ENCODE measurements at regions not wholly inside any gene's neighbourhood (a gene's known extent, or its start where the extent isn't known, plus 50 kb on each side); places are given as distances from the start of the nearest gene placed in this dataset.
"Not testable (repeated sequence)": the region's sequence is repeated elsewhere in the genome, so short reads cannot be mapped to it uniquely, and the experiment has no call there.

DNA sequence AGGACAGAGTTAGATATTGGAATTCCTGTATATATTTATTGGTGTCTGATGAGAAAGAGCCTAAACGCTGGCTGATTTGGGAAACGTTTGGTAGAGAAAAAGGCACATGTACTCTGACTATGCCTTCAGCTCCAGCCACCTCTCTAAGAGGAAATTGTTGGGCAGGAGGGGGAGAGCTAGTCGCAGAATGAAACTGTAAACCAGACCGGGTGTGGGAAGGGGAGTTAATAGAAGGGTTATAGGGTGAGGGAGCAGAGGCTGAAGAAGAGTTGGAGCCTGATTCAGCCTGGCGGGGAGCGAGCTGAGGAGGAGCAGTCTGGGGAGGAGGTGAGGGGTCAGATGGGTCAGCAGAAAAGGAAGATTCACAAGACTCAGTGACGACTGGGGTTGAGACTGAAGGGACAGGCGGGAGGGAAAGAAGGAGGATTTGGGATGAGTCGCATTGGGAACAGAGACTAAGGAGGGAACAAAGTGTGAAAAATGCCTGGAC is 54.2 kb upstream of the RHOU start:
- H3K27me3 ChIP-seq (ENCODE audit: control insufficient read depth, insufficient read depth, low read length); H3K36me3 ChIP-seq (ENCODE audit: control insufficient read depth, insufficient read depth, low read length); H3K9me3 ChIP-seq (ENCODE audit: control insufficient read depth, insufficient read depth, low read length); H3K27ac ChIP-seq (ENCODE audit: low read depth, low read length); H3K4me3 ChIP-seq (ENCODE audit: low read depth, low read length); H3K9ac ChIP-seq (ENCODE audit: low read depth, low read length); H3K4me1 ChIP-seq (ENCODE audit: control insufficient read depth, insufficient read depth, low read length): not testable (repeated sequence)

DNA sequence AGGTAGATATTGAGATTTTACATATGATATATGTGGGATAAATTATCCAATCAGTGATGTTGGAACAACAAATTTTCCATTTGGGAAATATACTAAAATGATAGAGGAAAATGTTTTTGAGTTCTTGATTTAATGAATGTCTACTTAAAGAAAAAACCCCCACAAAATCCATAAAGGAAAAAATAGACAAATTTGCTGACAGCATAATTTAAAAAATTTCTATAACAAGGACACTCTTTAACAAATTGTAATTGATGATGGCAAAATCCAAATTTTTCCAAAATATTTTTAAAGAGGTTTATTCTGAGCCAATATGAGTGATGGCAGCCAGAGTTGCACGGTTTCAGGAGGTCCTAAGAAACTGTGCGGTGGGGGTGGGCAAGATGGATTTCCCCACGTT is 51.9 kb upstream of the RHOU start:
- H3K4me3 ChIP-seq (ENCODE audit: low read depth, low read length): no peak overlapping the region
- no peak overlapping the region for H3K27ac ChIP-seq (ENCODE audit: low read depth, low read length)

DNA sequence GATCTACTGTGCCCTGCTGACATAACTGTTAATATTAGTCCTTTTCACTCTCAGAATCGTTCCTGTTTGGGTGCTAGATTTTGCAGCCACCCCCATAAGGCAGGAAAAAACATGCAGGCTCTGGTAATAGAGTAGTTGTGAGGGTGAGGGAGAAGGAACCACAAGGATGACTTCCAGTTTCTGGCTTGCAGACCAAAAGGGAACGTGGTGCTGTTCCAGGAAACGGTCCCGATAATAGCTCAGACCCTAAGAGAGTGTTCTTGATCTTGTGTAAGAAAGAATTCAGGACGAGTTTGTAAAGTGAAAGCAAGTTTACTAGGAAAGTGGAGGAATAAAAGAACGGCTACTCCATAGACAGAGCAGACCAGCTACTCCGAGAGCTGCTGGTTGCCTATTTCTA is 50.7 kb upstream of the RHOU start:
- H3K4me3 ChIP-seq (ENCODE audit: low read depth, low read length): no peak overlapping the region
- no peaks in the 10 kb centered on the region for H3K27me3 ChIP-seq (ENCODE audit: control insufficient read depth, insufficient read depth, low read length)
- no peaks in the 10 kb centered on the region for H3K9me3 ChIP-seq (ENCODE audit: control insufficient read depth, insufficient read depth, low read length)
- H3K9ac ChIP-seq (ENCODE audit: low read depth, low read length): no peak overlapping the region
- no peaks in the 10 kb centered on the region for H3K36me3 ChIP-seq (ENCODE audit: control insufficient read depth, insufficient read depth, low read length)
- no peaks in the 10 kb centered on the region for H3K4me1 ChIP-seq (ENCODE audit: control insufficient read depth, insufficient read depth, low read length)
- H3K27ac ChIP-seq (ENCODE audit: low read depth, low read length): no peak overlapping the region

More for the DNA sequence above, 51.9 kb upstream of the RHOU start:
- Histone ChIP-seq H3K9me3 (ENCODE audit: control insufficient read depth, insufficient read depth, low read length) (no peaks in the 10 kb centered on the region), H3K4me1 (ENCODE audit: control insufficient read depth, insufficient read depth, low read length) (no peaks in the 10 kb centered on the region), H3K9ac (ENCODE audit: low read depth, low read length) (no peak overlapping the region), H3K36me3 (ENCODE audit: control insufficient read depth, insufficient read depth, low read length) (no peaks in the 10 kb centered on the region), H3K27me3 (ENCODE audit: control insufficient read depth, insufficient read depth, low read length) (no peaks in the 10 kb centered on the region)

DNA sequence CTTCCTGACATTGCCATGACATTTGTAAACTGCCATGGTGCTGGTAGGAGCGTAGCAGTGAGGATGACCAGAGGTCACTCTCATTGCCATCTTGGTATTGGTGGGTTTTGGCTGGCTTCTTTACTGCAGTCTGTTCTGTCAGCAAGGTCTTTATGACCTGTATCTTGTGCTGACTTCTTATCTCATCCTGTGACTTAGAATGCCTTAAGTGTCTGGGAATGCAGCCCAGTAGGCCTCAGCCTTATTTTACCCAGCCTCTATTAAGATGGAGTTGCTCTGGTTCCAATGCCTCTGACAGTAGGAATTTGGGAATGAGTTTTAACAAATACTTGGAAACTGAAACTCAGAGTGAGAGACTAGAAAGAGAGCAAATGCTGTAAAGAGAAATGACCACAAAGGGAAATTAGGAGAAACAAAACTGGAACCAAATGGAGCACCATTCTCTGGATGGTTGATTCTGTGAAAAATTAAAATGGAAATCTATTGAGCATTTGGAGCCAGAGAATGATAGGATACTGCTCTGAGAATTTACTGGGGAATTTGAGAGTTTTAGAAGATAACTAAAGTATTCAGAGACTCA is 50.1 kb upstream of the RHOU start:
- H3K4me1 ChIP-seq (ENCODE audit: control insufficient read depth, insufficient read depth, low read length): no peaks in the 10 kb centered on the region
- H3K4me3 ChIP-seq (ENCODE audit: low read depth, low read length): no peak overlapping the region
- no peaks in the 10 kb centered on the region for H3K36me3 ChIP-seq (ENCODE audit: control insufficient read depth, insufficient read depth, low read length)
- no peak overlapping the region for H3K9ac ChIP-seq (ENCODE audit: low read depth, low read length)
- no peaks in the 10 kb centered on the region for H3K9me3 ChIP-seq (ENCODE audit: control insufficient read depth, insufficient read depth, low read length)
- H3K27ac ChIP-seq (ENCODE audit: low read depth, low read length): no peak overlapping the region
- no peaks in the 10 kb centered on the region for H3K27me3 ChIP-seq (ENCODE audit: control insufficient read depth, insufficient read depth, low read length)
